ENCODE measurements at regions not wholly inside any gene's neighbourhood (a gene's known extent, or its start where the extent isn't known, plus 50 kb on each side); places are given as distances from the start of the nearest gene placed in this dataset.

DNA sequence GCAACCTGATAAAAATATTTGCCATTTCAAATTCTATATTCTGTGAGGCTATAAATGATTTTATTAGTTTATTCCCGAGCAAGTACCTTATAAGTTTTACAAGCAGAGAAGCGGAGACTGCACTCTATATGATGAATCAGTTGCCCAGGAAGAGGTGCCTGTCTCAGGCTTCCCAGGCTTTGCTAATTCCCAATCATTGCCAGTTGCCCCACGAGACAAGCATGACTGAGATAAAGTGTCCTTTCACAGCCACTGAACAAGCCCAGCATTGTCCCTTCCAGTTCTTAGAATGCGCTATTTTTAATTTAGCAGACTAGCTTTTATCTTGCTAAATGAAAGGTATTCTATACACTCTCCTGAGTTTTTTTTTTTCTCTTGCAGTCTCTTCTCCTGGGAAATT, 260.7 kb downstream of the ALDH8A1 start:
- no peak for TF ChIP-seq CTCF (IDR thresholded peaks at IDR 0.05; ENCODE audit: low read depth, low read length, missing control alignments)
- H3K36me3 ChIP-seq (replicated peaks) = no peaks in the 10 kb centered on the region
- H3K27ac ChIP-seq = no peak overlapping the region
- DNase-seq = no peak
- in situ Hi-C loops (cut with HindIII; ENCODE audit: low pct_ligation_motif_present, low sequenced_read_pairs) = no loop called here
- no peak overlapping the region for H3K4me3 ChIP-seq (ENCODE audit: low read depth, low read length)
- no peaks in the 10 kb centered on the region for H3K27me3 ChIP-seq (replicated peaks)

- in situ Hi-C loops (cut with HindIII; ENCODE audit: low pct_ligation_motif_present, low sequenced_read_pairs) = no loop called here
- H3K27ac ChIP-seq = no peak overlapping the region
- no peak for DNase-seq
- no peaks in the 10 kb centered on the region for H3K36me3 ChIP-seq (replicated peaks)
- TF ChIP-seq CTCF (IDR thresholded peaks at IDR 0.05; ENCODE audit: low read depth, low read length, missing control alignments) = no peak
- no peaks in the 10 kb centered on the region for H3K27me3 ChIP-seq (replicated peaks)
- H3K4me3 ChIP-seq (ENCODE audit: low read depth, low read length) = no peak overlapping the region
Observed at GRCh38 chr6:134686071-134686470, 263.8 kb downstream of the ALDH8A1 start.

- Histone ChIP-seq H3K4me3 (ENCODE audit: low read depth, low read length) (no peak overlapping the region), H3K27ac (no peak overlapping the region), H3K27me3 (replicated peaks) (no peaks in the 10 kb centered on the region), H3K36me3 (replicated peaks) (no peaks in the 10 kb centered on the region)
- TF ChIP-seq CTCF (IDR thresholded peaks at IDR 0.05; ENCODE audit: low read depth, low read length, missing control alignments) = no peak
- in situ Hi-C loops (cut with HindIII; ENCODE audit: low pct_ligation_motif_present, low sequenced_read_pairs) = no loop called here
- DNase-seq = no peak
Observed at GRCh38 chr6:134684423-134684795, 265.5 kb downstream of the ALDH8A1 start.

GRCh38 chr6:134683783-134684422, 266.0 kb downstream of the ALDH8A1 start:
- no peak for DNase-seq
- in situ Hi-C loops (cut with HindIII; ENCODE audit: low pct_ligation_motif_present, low sequenced_read_pairs) = no loop called here
- no peaks in the 10 kb centered on the region for H3K27me3 ChIP-seq (replicated peaks)
- TF ChIP-seq CTCF (IDR thresholded peaks at IDR 0.05; ENCODE audit: low read depth, low read length, missing control alignments) = no peak
- H3K4me3 ChIP-seq (ENCODE audit: low read depth, low read length) = no peak overlapping the region
- no peaks in the 10 kb centered on the region for H3K36me3 ChIP-seq (replicated peaks)
- H3K27ac ChIP-seq = no peak overlapping the region

- in situ Hi-C loops (cut with HindIII; ENCODE audit: low pct_ligation_motif_present, low sequenced_read_pairs) = no loop called here
- Histone ChIP-seq H3K36me3 (replicated peaks) (no peaks in the 10 kb centered on the region), H3K27me3 (replicated peaks) (no peaks in the 10 kb centered on the region), H3K27ac (no peak overlapping the region), H3K4me3 (ENCODE audit: low read depth, low read length) (no peak overlapping the region)
- no peak for TF ChIP-seq CTCF (IDR thresholded peaks at IDR 0.05; ENCODE audit: low read depth, low read length, missing control alignments)
- DNase-seq = no peak
Observed at GRCh38 chr6:134680433-134680832, 269.5 kb downstream of the ALDH8A1 start.

DNA sequence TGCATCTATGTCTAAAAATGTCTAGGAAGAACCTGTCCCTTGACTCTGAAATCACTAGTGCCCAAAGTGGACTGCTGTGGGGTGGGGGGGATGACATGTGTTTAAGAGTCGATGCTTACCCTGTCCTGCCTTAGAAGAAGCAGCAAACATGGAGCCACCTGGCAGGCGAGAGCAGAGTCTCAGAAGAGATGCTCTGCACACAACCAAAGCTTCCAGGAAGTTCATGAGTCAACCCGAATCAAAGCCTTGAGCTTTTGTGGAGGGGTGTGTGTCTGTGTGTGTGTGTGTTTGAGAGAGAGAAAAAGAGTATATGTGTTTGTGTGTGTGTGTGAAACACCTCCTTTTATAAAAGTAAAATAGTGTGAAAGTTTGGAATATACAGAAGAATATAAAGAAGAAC, 269.9 kb downstream of the ALDH8A1 start:
- DNase-seq = no peak
- no peaks in the 10 kb centered on the region for H3K27me3 ChIP-seq (replicated peaks)
- H3K36me3 ChIP-seq (replicated peaks) = no peaks in the 10 kb centered on the region
- in situ Hi-C loops (cut with HindIII; ENCODE audit: low pct_ligation_motif_present, low sequenced_read_pairs) = no loop called here
- no peak for TF ChIP-seq CTCF (IDR thresholded peaks at IDR 0.05; ENCODE audit: low read depth, low read length, missing control alignments)
- H3K27ac ChIP-seq = no peak overlapping the region
- no peak overlapping the region for H3K4me3 ChIP-seq (ENCODE audit: low read depth, low read length)
